ENCODE measurements at regions not wholly inside any gene's neighbourhood (a gene's known extent, or its start where the extent isn't known, plus 50 kb on each side); places are given as distances from the start of the nearest gene placed in this dataset.
A peak's percentile ranks its signal among the peaks of the same experiment; 100 is the strongest.

DNA sequence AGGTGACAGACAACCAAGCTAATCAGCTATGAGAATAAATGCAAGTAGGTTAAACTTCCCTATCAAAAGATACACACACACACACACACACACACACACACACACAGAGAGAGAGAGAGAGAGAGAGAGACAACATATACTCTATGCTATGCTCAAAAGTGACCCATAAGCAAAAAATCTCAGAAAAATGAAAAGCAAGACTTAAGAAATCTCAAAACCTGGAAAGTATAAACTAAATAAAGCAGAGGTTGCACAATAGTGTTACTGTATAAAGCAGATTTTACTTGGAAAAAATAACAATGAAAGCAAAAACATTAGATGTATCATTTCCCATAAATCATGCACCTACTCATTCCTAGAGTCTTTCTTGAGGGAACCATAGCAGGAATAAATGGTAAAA, 221.5 kb downstream of the INHBA start:
- H3K9me3 ChIP-seq (ENCODE audit: low read depth), result no peaks in the 10 kb centered on the region
- no peak overlapping the region for H3K4me3 ChIP-seq
- H3K36me3 ChIP-seq, result no peaks in the 10 kb centered on the region
- DNase-seq (ENCODE audit: low read depth in 1 of 2, low spot score in 1 of 2), result no peak
- no peak overlapping the region for H3K27ac ChIP-seq
- peaks cover 5% of the 10 kb centered on the region for H3K4me1 ChIP-seq (ENCODE audit: low read depth)
- no peaks in the 10 kb centered on the region for H3K27me3 ChIP-seq
- TF ChIP-seq, protein P1, sequence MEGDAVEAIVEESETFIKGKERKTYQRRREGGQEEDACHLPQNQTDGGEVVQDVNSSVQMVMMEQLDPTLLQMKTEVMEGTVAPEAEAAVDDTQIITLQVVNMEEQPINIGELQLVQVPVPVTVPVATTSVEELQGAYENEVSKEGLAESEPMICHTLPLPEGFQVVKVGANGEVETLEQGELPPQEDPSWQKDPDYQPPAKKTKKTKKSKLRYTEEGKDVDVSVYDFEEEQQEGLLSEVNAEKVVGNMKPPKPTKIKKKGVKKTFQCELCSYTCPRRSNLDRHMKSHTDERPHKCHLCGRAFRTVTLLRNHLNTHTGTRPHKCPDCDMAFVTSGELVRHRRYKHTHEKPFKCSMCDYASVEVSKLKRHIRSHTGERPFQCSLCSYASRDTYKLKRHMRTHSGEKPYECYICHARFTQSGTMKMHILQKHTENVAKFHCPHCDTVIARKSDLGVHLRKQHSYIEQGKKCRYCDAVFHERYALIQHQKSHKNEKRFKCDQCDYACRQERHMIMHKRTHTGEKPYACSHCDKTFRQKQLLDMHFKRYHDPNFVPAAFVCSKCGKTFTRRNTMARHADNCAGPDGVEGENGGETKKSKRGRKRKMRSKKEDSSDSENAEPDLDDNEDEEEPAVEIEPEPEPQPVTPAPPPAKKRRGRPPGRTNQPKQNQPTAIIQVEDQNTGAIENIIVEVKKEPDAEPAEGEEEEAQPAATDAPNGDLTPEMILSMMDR (IDR thresholded peaks at IDR 0.05; ENCODE audit: low read depth, low read length), result no peak

DNA sequence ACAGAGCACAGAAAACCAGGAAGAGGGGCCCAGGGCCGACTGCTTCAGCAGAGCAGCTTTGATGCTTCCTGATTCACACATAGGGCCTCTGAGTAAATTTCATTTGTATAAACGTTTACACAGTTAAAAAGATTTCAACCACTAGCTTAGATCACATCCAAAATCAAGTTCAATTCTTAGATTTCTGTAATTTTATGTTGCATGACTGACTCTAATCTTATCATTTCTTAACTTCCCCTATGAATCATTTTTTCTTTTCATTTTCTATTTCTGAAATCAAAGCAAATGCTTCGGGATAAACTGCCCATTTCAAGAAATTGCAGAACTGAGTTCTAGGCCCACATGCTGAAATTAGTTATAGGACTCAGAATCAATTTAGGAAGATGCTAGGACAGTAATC, 224.7 kb downstream of the INHBA start:
- Histone ChIP-seq H3K36me3 (no peaks in the 10 kb centered on the region), H3K4me3 (no peak overlapping the region), H3K27me3 (no peaks in the 10 kb centered on the region), H3K9me3 (ENCODE audit: low read depth) (no peaks in the 10 kb centered on the region), H3K27ac (no peak overlapping the region), H3K4me1 (ENCODE audit: low read depth) (peaks cover 5% of the 10 kb centered on the region)
- TF ChIP-seq, protein P1 (IDR thresholded peaks at IDR 0.05; ENCODE audit: low read depth, low read length), result no peak
- DNase-seq (ENCODE audit: low read depth in 1 of 2, low spot score in 1 of 2), result peak in 1 of 2 donors; percentile 30

DNA sequence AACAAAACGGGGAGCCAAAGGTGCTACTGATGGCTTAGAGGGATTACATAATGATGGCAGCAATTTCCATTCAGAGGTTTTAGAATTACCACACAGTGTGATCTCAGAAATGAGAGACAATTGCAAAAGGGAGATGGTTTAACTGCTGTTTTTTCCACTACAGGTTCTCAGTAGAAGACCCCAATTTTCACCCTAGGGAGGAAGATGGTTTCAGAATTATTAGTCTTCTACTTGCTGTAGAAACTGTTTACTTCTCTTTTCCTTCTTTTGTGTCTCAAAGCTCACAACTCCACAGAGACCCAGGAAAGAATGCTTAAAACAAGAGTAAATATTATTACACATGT, 226.5 kb downstream of the INHBA start:
- peaks cover 6% of the 10 kb centered on the region for H3K4me1 ChIP-seq (ENCODE audit: low read depth)
- no peak overlapping the region for H3K27ac ChIP-seq
- H3K27me3 ChIP-seq, result no peaks in the 10 kb centered on the region
- TF ChIP-seq, protein P1 (IDR thresholded peaks at IDR 0.05; ENCODE audit: low read depth, low read length), result no peak
- no peak overlapping the region for H3K4me3 ChIP-seq
- H3K9me3 ChIP-seq (ENCODE audit: low read depth), result no peaks in the 10 kb centered on the region
- no peak for DNase-seq (ENCODE audit: low read depth in 1 of 2, low spot score in 1 of 2)
- no peaks in the 10 kb centered on the region for H3K36me3 ChIP-seq

DNA sequence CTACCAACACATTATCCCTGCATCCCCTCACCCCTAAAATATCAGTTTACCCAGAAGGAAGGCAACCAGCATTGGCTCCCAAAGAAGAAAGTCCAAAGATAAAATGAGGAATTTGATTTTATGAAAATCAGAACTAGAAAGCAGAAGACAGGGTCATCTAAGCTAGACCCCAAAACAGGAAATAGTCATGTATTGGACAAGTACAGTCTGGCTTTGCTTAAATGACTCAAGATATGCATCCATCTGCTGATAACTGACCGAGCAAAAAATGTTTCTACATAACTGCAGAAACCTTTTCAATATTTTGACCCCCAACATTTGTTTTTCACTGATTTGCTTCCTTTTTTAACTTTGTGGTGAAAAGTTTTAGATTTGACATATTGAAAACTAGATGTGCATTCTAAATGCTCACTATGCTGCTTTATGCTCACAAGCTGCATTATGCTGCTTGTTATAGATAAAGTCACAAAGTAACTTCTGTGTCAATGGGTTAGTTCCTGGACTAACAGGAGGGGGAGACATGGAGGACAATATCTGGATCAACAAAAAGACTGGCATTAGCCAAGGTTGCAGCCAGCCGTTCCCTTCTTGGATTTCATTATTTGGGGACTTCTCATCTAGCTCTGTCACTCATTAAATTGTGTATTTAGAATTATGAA, 227.0 kb downstream of the INHBA start:
- Histone ChIP-seq H3K36me3 (no peaks in the 10 kb centered on the region), H3K4me3 (no peak overlapping the region), H3K9me3 (ENCODE audit: low read depth) (no peaks in the 10 kb centered on the region), H3K27me3 (no peaks in the 10 kb centered on the region), H3K27ac (no peak overlapping the region), H3K4me1 (ENCODE audit: low read depth) (peaks cover 10% of the 10 kb centered on the region)
- TF ChIP-seq, protein P1 (IDR thresholded peaks at IDR 0.05; ENCODE audit: low read depth, low read length), result no peak
- DNase-seq (ENCODE audit: low read depth in 1 of 2, low spot score in 1 of 2), result no peak

DNA sequence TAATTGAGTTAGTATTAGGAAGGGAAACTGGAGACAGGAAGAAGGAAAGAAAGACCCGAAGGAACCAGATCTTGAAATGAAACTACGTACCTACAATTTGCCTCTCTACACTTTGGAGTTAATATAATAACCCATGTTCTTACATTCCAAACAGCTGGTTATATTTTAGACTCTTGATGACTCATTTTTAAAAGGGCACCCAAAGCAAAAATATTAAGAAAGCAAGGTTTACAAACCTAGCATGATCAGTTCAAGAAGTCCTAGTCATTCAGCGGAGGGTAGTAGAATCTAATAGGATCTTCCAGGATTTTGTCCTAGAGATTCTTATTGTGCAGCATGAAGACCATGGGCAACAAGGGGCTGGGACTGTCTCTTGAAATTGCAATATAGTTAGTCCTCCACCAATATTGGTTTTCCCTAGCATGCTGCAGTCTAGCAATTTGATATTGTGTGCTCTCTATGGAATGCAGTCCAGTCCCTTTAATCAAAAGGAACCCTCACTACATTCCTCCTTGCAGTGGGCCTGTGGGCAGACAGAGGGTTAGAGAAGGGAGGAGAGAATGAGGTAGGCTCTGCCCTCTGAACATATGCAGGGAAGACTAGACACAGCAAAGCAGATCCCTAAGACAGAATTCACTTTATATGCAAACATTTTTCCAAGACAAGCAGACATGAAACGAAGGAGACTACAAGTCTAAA, 230.3 kb downstream of the INHBA start:
- no peak for DNase-seq (ENCODE audit: low read depth in 1 of 2, low spot score in 1 of 2)
- H3K4me3 ChIP-seq, result no peak overlapping the region
- peaks cover 4% of the 10 kb centered on the region for H3K4me1 ChIP-seq (ENCODE audit: low read depth)
- no peaks in the 10 kb centered on the region for H3K9me3 ChIP-seq (ENCODE audit: low read depth)
- no peak overlapping the region for H3K27ac ChIP-seq
- TF ChIP-seq, protein P1 (IDR thresholded peaks at IDR 0.05; ENCODE audit: low read depth, low read length), result no peak
- no peaks in the 10 kb centered on the region for H3K27me3 ChIP-seq
- H3K36me3 ChIP-seq, result no peaks in the 10 kb centered on the region
